ENCODE measurements at regions not wholly inside any gene's neighbourhood (a gene's known extent, or its start where the extent isn't known, plus 50 kb on each side); places are given as distances from the start of the nearest gene placed in this dataset.
A peak's percentile ranks its signal among the peaks of the same experiment; 100 is the strongest.

DNA sequence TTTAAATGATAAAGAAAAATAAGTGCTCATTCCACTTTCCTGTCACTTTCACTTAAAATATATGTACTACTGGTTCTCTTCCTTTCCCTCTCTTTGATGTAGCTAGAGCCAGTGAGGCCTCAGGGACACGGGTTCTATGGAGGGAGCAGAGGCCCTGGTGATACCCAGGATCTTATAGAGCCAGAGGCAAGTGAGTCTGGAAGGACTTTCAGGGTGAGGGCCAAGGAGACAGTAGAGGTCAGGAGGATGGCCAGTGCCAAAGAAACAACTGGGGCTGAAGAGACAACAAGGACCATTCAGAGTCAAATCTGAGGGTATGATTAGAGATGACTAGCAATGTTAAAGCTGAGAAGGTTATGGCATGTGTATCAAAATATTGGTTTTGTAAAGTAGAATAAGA lies 124.1 kb upstream of the GOLGA6L6 start:
- no peak overlapping the region for H3K27ac ChIP-seq (ENCODE audit: low read length)
- BruUV-seq (replicated peaks): no TSS peak
- in situ Hi-C loops (cut with HindIII; ENCODE audit: low pct_unique_long_range_greater_than_20kb, low sequenced_read_pairs) (no loop called here), intact Hi-C loops (cut with micrococcal nuclease; ENCODE audit: unreplicated experiment) (no loop called here)
- ATAC-seq (no peak), DNase-seq (ENCODE audit: low read depth, low spot score) (no peak)
- no peak for TF ChIP-seq SIN3A (IDR thresholded peaks at IDR 0.05; ENCODE audit: borderline replicate concordance, insufficient read depth, low read depth, low read length)
- TF ChIP-seq POLR2AphosphoS5 (IDR thresholded peaks at IDR 0.05; ENCODE audit: low read depth, low read length): no peak
- no peak for TF ChIP-seq TCF7L2 (IDR thresholded peaks at IDR 0.05; ENCODE audit: low read depth, low read length)
- no peak for TF ChIP-seq CTCF (IDR thresholded peaks at IDR 0.05)
- TF ChIP-seq REST (IDR thresholded peaks at IDR 0.05; ENCODE audit: insufficient read depth in 1 of 2, low read depth in 2 of 2, low read length in 1 of 2): no peak
- no peaks in the 10 kb centered on the region for H3K9me3 ChIP-seq (ENCODE audit: control insufficient read depth, insufficient read depth, low read depth, low read length)
- H3K36me3 ChIP-seq (ENCODE audit: control insufficient read depth, insufficient read depth, low read length): no peaks in the 10 kb centered on the region
- H3K27me3 ChIP-seq (ENCODE audit: control insufficient read depth, insufficient read depth, low read length): no peaks in the 10 kb centered on the region
- no peak overlapping the region for H3K4me3 ChIP-seq (ENCODE audit: low read depth in 2 of 2, low read length in 2 of 2)
- H3K4me1 ChIP-seq (ENCODE audit: control insufficient read depth, insufficient read depth, low read length): no peaks in the 10 kb centered on the region
- ChIA-PET POLR2A (no interaction called here), CTCF (no interaction called here)

DNA sequence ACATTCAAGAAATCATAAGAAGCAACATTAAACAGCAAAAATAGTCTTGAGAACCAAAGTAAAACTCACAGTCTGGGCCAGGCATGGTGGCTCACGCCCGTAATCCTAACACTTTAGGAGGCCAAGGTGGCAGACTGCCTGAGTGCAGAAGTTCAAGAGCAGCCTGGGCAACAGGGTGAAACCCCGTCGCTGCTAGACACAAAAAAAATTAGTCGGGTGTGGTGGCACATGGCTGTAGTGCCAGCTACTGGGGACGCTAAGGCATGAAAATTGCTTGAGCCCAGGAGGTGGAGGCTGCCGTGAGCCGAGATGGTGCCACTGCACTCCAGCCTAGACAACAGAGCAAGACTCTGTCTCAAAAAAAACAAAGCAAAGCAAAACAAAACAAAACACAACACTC lies 117.7 kb upstream of the GOLGA6L6 start:
- no peak for TF ChIP-seq SIN3A (IDR thresholded peaks at IDR 0.05; ENCODE audit: borderline replicate concordance, insufficient read depth, low read depth, low read length)
- peak; percentile 24; the same call in 1 of the 2 replicates for TF ChIP-seq CTCF (IDR thresholded peaks at IDR 0.05)
- no peak for TF ChIP-seq POLR2AphosphoS5 (IDR thresholded peaks at IDR 0.05; ENCODE audit: low read depth, low read length)
- Histone ChIP-seq H3K4me1 (ENCODE audit: control insufficient read depth, insufficient read depth, low read length) (no peaks in the 10 kb centered on the region), H3K4me3 (ENCODE audit: low read depth in 2 of 2, low read length in 2 of 2) (no peak overlapping the region), H3K27ac (ENCODE audit: low read length) (no peak overlapping the region), H3K27me3 (ENCODE audit: control insufficient read depth, insufficient read depth, low read length) (no peaks in the 10 kb centered on the region; the same call in 1 of the 2 replicates), H3K9me3 (ENCODE audit: control insufficient read depth, insufficient read depth, low read depth, low read length) (no peaks in the 10 kb centered on the region), H3K36me3 (ENCODE audit: control insufficient read depth, insufficient read depth, low read length) (no peaks in the 10 kb centered on the region)
- ATAC-seq: peak; percentile 72
- intact Hi-C loops (cut with micrococcal nuclease; ENCODE audit: unreplicated experiment): no loop called here
- DNase-seq (ENCODE audit: low read depth, low spot score): no peak
- in situ Hi-C loops (cut with HindIII; ENCODE audit: low pct_unique_long_range_greater_than_20kb, low sequenced_read_pairs): no loop called here
- no TSS peak for BruUV-seq (replicated peaks)
- POLR2A ChIA-PET: no interaction called here
- CTCF ChIA-PET: no interaction called here
